HG03575 (cell line): ENCODE measurements at regions not wholly inside any gene's neighbourhood (a gene's known extent, or its start where the extent isn't known, plus 50 kb on each side); places are given as distances from the start of the nearest gene placed in this dataset.

ENCODE experiments used
- ATAC-seq: cut with Tn5 transposase; IDR thresholded peaks from one replicate; pipeline ENCODE4 v1.9.1; 2021; ENCODE audit not compliant: unreplicated experiment, insufficient number of reproducible peaks, low FRiP score; ENCODE audit errors: extremely low read depth

- ATAC-seq: no peak
Measured at GRCh38 chr3:72381584-72381983, 466.7 kb downstream of the SHQ1 start.

GRCh38 chr3:72380711-72381493, 467.3 kb downstream of the SHQ1 start:
- no peak for ATAC-seq

GRCh38 chr3:72380193-72380592, 468.1 kb downstream of the SHQ1 start:
- no peak for ATAC-seq

GRCh38 chr3:72379500-72380187, 468.6 kb downstream of the SHQ1 start:
- ATAC-seq: no peak

GRCh38 chr3:72378287-72378686, 470.0 kb downstream of the SHQ1 start:
- ATAC-seq: no peak

- no peak for ATAC-seq
Measured at GRCh38 chr3:72376956-72377710, 471.1 kb downstream of the SHQ1 start.

- ATAC-seq: no peak
Measured at GRCh38 chr3:72375237-72376076, 472.8 kb downstream of the SHQ1 start.

- no peak for ATAC-seq
Measured at GRCh38 chr3:72373139-72373538, 475.1 kb downstream of the SHQ1 start.

- no peak for ATAC-seq
Measured at GRCh38 chr3:72372161-72372560, 476.1 kb downstream of the SHQ1 start.

- ATAC-seq: no peak
Measured at GRCh38 chr3:72371431-72371830, 476.8 kb downstream of the SHQ1 start.

GRCh38 chr3:72370947-72371346, 477.3 kb downstream of the SHQ1 start:
- ATAC-seq: no peak

GRCh38 chr3:72369681-72370080, 478.6 kb downstream of the SHQ1 start:
- no peak for ATAC-seq

GRCh38 chr3:72368331-72368975, 479.8 kb downstream of the SHQ1 start:
- ATAC-seq: no peak

GRCh38 chr3:72361990-72362389, 486.3 kb downstream of the SHQ1 start:
- no peak for ATAC-seq

GRCh38 chr3:72359743-72360142, 488.5 kb downstream of the SHQ1 start:
- ATAC-seq: no peak

- no peak for ATAC-seq
Measured at GRCh38 chr3:72355168-72355567, 493.1 kb downstream of the SHQ1 start.

- no peak for ATAC-seq
Measured at GRCh38 chr3:72354486-72354885, 493.8 kb downstream of the SHQ1 start.

- ATAC-seq: no peak
Measured at GRCh38 chr3:72353236-72354128, 494.8 kb downstream of the SHQ1 start.
